ENCODE measurements at regions not wholly inside any gene's neighbourhood (a gene's known extent, or its start where the extent isn't known, plus 50 kb on each side); places are given as distances from the start of the nearest gene placed in this dataset.
"Not testable (repeated sequence)": the region's sequence is repeated elsewhere in the genome, so short reads cannot be mapped to it uniquely, and the experiment has no call there.

- DNase-seq (ENCODE audit: low spot score): no peak
These were observed 217.8 kb downstream of the SHOX start for GRCh38 chrX:848386-848785.

DNA sequence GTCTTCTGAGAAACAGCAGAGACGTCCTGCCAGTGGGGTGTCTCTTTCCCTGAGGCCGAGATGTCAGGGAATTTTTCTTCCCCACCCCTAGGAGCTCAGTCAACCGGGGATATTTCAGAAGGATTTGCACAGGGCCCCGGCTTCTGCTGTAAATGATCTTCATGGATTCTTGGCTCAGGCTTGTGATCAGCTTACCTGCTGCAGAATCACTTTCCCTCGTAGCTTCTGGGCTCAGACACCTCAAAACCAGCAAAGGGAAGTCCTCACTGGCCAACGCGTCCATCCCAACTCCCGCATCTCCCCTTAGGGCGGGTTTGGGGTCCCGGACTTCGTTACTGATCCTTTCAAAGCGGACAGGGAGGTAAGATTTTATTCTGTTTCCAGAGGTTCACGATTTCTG lies 212.7 kb downstream of the SHOX start:
- no peak for DNase-seq (ENCODE audit: low spot score)

DNA sequence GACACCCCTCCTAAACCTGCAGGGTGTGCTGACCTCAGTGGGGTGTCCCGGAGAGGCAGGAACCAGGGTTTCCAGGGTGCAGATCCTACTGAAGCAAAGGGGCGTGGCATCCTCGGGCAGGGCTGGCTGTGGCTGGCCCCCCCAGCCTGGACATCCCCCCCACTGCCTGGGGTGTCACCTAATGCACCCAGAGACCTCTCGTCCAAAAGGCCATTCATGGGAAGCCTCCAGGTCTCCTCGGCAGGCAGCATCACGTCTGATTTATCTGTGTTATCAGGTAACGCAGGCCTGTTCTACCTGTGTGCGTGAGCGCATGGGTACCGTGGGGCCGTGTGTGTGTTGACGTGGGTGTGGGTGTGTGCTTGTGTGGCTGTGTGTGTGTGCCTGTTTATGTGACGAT lies 210.0 kb downstream of the SHOX start:
- DNase-seq (ENCODE audit: low spot score): no peak

- not testable (repeated sequence) for DNase-seq (ENCODE audit: low spot score)
These were observed 208.1 kb downstream of the SHOX start for GRCh38 chrX:838666-839065.

GRCh38 chrX:835857-836256 lies 205.3 kb downstream of the SHOX start:
- DNase-seq (ENCODE audit: low spot score): not testable (repeated sequence)

GRCh38 chrX:830532-830931 lies 199.9 kb downstream of the SHOX start:
- no peak for DNase-seq (ENCODE audit: low spot score)

DNA sequence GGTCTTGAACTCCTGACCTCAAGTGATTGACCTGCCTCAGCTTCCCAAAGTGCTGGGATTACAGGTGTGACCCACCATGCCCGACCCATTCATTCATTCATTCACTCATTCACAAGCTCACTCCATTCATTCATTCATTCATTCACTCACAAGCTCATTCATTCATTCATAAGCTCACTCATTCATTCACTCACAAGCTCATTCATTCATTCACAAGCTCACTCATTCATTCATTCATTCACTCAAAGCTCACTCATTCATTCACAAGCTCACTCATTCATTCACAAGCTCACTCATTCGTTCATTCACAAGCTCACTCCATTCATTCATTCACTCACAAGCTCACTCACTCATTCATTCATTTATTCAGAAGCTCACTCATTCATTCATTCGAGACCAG lies 198.6 kb downstream of the SHOX start:
- DNase-seq (ENCODE audit: low spot score): no peak

GRCh38 chrX:828411-828959 lies 197.9 kb downstream of the SHOX start:
- no peak for DNase-seq (ENCODE audit: low spot score)

- no peak for DNase-seq (ENCODE audit: low spot score)
These were observed 195.9 kb downstream of the SHOX start for GRCh38 chrX:826448-826847.

GRCh38 chrX:825991-826390 lies 195.4 kb downstream of the SHOX start:
- no peak for DNase-seq (ENCODE audit: low spot score)

DNA sequence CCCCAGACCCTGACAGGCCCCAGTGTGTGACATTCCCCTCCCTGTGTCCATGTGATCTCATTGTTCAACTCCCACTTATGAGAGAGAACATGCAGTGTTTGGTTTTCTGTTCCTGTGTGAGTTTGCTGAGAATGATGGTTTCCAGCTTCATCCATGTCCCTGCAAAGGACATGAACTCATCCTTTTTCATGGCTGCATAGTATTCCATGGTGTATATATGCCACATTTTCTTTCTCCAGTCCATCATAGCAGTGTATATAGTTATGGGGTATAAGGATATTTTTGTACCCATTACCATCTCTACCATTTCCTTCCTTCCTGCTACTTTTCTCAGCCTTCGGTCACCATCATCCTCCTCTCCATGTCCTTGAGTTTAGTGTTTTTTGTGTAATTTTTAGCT lies 192.5 kb downstream of the SHOX start:
- not testable (repeated sequence) for DNase-seq (ENCODE audit: low spot score)

GRCh38 chrX:821327-822107 lies 190.9 kb downstream of the SHOX start:
- no peak for DNase-seq (ENCODE audit: low spot score)

DNA sequence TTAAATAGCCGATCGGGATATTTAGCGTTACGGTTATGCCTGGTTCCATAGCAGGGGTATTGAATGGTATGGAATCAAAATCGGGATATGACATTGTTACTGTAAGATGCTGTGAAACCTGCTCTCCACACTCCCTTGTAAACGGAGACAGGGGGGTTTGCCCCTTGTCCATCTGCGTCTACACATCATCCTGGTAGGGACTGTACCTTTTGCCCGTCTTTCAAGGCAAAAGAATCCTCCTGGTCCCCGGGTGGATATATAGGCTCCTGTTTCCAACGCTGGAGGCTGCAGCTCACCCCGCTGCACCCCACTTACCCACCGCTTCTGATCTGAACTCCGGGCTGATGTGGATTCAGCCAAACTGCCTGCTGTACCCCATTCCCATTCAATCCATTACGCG lies 189.1 kb downstream of the SHOX start:
- no peak for DNase-seq (ENCODE audit: low spot score)

DNA sequence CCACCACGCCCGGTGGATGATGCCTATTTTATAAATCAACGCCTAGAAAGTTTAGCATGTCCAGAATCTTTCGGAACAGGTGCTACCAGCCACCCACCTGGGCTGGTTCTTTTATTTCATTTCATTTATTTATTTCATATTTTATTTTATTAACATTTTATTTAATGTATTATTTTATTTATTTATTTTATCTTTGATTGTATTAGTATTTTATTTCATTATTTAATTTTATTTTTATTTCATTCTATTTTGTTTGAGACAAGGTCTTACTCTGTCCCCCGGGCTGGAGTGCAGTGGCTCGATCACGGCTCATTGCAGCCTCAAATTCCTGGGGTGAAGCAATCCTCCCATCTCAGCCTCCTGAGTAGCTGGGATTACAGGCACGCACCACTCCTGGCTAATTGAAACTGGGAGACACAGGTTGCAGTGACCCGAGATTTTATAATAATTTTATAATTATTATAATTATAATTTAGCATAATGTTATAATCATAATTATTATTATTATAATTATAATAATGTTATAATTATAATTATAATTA lies 187.2 kb downstream of the SHOX start:
- no peak for DNase-seq (ENCODE audit: low spot score)

DNA sequence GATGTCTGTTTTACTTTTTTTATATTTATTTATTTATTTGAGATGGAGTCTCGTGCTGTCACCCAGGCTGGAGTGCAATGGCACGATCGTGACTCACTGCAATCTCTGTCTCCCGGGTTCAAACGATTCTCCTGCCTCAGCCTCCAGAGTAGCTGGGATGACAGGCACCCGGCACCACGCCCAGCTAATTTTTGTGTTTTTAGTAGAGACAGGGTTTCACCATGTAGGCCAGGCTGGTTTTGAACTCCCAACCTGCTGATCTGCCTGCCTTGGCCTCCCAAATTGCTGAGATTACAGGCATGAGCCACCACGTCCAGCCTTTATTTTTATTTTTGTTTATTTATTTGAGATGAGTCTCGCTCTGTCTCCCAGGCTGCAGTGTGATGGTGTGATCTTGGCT lies 186.6 kb downstream of the SHOX start:
- DNase-seq (ENCODE audit: low spot score): not testable (repeated sequence)

DNA sequence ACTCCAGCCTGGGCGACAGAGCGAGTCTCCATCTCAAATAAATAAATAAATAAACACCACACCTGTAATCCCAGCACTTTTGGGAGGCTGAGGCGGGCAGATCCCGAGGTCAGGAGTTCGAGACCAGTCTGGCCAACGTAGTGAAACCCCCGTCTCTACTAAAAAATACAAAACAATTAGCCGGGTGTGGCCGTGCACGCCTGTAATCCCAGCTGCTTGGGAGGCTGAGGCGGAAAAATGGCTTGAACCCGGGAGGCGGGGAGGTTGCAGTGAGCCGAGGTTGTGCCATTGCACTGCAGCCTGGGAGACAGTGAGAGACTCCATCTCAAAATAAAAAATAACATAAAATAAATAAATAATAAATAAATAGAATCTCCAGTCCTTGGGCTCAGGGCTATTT lies 185.8 kb downstream of the SHOX start:
- no peak for DNase-seq (ENCODE audit: low spot score)

- DNase-seq (ENCODE audit: low spot score): no peak
These were observed 179.6 kb downstream of the SHOX start for GRCh38 chrX:810186-810585.

DNA sequence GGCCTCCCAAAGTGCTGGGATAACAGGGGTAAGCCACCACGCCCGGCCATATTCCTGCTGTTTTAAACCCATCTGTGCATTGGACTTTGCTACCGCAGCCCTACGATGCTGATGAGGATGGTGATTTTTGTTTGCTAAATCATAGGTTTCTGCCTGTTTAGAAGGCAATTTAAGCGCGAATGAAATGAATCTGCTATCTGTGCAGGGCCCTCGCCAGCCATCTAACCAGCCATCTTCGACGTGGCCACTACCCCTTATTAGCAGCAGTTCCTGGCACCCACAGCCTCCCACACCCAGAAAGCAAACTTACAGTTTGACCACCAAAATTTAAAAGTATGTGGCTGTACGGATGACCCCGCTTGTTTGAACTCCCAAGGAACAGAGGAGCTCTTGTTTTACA lies 178.5 kb downstream of the SHOX start:
- no peak for DNase-seq (ENCODE audit: low spot score)

- DNase-seq (ENCODE audit: low spot score): no peak
These were observed 176.0 kb downstream of the SHOX start for GRCh38 chrX:806586-806985.

DNA sequence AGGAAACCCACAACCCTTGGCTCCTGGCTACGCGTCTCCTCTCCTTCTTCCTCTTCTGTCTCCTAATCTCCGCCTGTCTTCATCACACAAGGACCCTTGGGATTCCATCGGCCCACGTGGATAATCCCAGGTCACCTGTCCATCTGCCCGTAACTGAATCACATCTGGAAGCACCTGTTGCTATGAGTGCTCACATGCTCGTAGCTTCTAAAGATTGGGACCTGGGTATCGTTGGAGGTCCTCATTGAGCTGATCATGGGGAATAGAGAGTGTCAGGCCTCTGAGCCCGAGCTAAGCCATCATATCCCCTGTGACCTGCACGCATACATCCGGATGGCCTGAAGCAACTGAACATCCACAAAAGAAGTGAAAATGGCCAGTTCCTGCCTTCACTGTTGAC lies 175.4 kb downstream of the SHOX start:
- DNase-seq (ENCODE audit: low spot score): no peak

DNA sequence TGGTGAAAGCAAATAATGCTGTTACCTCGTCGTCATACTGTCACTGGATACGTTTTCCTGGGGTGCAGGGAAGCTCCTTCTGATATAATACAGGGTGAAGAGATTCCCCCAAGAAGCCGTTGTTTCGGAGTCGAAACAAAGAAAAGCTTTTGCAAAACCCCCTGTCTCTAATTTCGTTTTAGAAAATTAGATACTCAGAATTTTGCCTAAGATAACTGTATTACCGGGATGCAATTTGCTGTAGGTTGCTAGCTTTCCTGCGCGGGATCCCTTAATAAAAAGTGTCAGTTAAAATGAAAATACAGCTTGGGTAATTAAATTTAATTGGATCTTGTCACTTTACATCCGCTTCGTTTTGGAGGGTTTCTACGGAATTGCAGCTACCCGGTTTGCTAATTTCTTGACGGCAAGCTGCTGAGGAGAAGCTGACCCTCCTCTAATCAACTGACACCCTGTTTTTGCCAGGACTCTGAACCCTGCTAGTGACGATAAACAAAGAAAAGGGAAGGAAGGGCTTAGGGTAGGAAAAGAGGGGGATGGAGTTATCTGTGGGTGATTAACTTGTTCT lies 174.6 kb downstream of the SHOX start:
- DNase-seq (ENCODE audit: low spot score): no peak

- no peak for DNase-seq (ENCODE audit: low spot score)
These were observed 172.3 kb downstream of the SHOX start for GRCh38 chrX:802846-803245.

- no peak for DNase-seq (ENCODE audit: low spot score)
These were observed 169.2 kb downstream of the SHOX start for GRCh38 chrX:799808-800207.

DNA sequence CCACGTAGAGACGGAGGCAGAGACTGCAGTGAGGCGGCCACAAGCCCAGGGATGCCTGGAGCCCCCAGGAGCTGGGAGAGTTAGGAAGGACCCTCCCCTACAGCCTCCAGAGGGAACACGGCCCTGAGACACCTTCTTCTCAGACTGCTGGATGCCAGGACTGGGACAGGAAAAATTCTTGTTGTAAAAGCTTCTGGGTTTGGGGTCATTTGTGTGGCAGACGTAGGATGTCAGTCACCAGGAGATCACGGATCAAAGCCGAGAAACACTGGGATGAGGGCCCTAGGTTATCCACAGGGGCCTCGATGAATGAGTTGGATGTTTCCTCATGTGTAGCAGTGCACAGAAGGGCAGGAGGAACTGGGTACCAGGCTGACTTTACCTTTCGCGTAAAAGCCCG lies 163.7 kb downstream of the SHOX start:
- no peak for DNase-seq (ENCODE audit: low spot score)

Measured in activated CD4-positive, alpha-beta T cell treated with anti-CD3 and anti-CD28 coated beads, Interleukin-2, Interleukin-4, amounts not matched to agents 100 ng/mL and 50 ng/mL, durations not matched to agents 16 hours and 8 hours (primary cell).